ENCODE measurements at regions not wholly inside any gene's neighbourhood (a gene's known extent, or its start where the extent isn't known, plus 50 kb on each side); places are given as distances from the start of the nearest gene placed in this dataset.

GRCh38 chr7:47697543-47697942 lies 115.6 kb upstream of the TNS3 start:
- TF ChIP-seq EP300 (IDR thresholded peaks at IDR 0.05), result no peak
- no peak for TF ChIP-seq CTCF (IDR thresholded peaks at IDR 0.05)
